ENCODE measurements at regions not wholly inside any gene's neighbourhood (a gene's known extent, or its start where the extent isn't known, plus 50 kb on each side); places are given as distances from the start of the nearest gene placed in this dataset.

DNA sequence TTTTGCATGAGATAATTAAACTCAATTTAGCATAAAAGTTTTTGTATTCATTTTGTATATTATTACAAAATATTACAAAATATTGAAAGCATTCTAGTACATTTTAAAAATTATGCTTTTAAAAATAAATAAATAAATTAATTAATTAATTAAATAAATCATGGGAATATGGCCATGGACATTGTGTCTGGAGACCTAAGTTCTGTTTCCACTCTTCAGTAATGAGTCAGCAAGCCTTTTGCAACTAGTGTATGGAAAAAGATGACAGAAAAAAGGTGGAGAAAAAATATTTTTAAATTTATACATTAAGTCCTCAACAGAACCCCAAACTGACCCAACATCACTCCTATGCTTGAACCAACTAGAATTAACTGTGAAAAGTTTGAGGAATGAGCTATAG lies 1187.5 kb upstream of the USP15 start:
- no peaks in the 10 kb centered on the region for H3K79me1 ChIP-seq (ENCODE audit: low read length)
- no peaks in the 10 kb centered on the region for H3K36me3 ChIP-seq (ENCODE audit: control insufficient read depth in 1 of 2, insufficient read depth in 2 of 2, low read length in 2 of 2)
- no peaks in the 10 kb centered on the region for H3K4me1 ChIP-seq (ENCODE audit: control insufficient read depth in 1 of 2, insufficient read depth in 2 of 2, low read length in 2 of 2)
- no peak overlapping the region for H3K4me2 ChIP-seq (ENCODE audit: low read length)
- H3K9me3 ChIP-seq (ENCODE audit: insufficient read depth, low read depth, low read length): no peaks in the 10 kb centered on the region
- no peak overlapping the region for H3K23ac ChIP-seq (ENCODE audit: low read length)
- H3K27me3 ChIP-seq (ENCODE audit: insufficient read depth, low read length): no peaks in the 10 kb centered on the region
- no peak overlapping the region for H2BK12ac ChIP-seq (ENCODE audit: low read length)
- H3K18ac ChIP-seq (ENCODE audit: low read length): no peak overlapping the region
- DNase-seq: peak in 1 of 2 donors; percentile 3
- H3K27ac ChIP-seq (ENCODE audit: low read depth, low read length): no peak overlapping the region
- H4K91ac ChIP-seq (ENCODE audit: low read depth, low read length): no peak overlapping the region
- no peak overlapping the region for H2AFZ ChIP-seq (ENCODE audit: insufficient read depth, low read length, poor library complexity)
- no peak overlapping the region for H4K8ac ChIP-seq (ENCODE audit: low read depth, low read length)
- H4K12ac ChIP-seq (ENCODE audit: low read depth, low read length): no peak overlapping the region
- H2BK5ac ChIP-seq (ENCODE audit: low read depth, low read length, poor library complexity): no peak overlapping the region
- H3K9ac ChIP-seq (ENCODE audit: low read length): no peak overlapping the region
- H3K4me3 ChIP-seq (ENCODE audit: low read depth, low read length): no peak overlapping the region
- no peak overlapping the region for H2AK5ac ChIP-seq (ENCODE audit: low read length)
- no peak overlapping the region for H3K14ac ChIP-seq (ENCODE audit: low read length)
- no peak overlapping the region for H2BK120ac ChIP-seq (ENCODE audit: insufficient read depth, low read length, poor library complexity)
- no peaks in the 10 kb centered on the region for H3K79me2 ChIP-seq (ENCODE audit: control insufficient read depth, insufficient read depth, low read length, poor library complexity)
- no peak overlapping the region for H3K4ac ChIP-seq (ENCODE audit: low read depth, low read length)

DNA sequence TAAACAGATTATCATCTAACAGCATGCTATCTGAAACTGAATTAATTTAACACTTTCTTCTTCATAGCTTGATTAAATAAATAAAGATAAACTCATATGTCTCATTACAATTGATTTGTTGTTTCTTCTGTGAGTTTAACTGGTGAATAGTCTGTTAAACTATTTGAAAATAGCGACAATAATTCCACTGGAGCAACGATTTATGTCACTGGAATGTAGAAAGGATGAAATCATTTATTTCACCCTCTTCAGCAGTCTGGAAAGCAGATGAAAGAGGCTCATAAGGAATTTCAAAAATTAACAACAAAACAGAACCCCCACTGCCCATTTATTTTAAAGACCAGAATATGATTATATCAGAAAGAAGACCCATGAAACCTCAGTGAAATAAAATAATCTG lies 1165.1 kb upstream of the USP15 start:
- Histone ChIP-seq H3K4ac (ENCODE audit: low read depth, low read length) (no peak overlapping the region), H3K14ac (ENCODE audit: low read length) (no peak overlapping the region), H3K9ac (ENCODE audit: low read length) (no peak overlapping the region), H2AFZ (ENCODE audit: insufficient read depth, low read length, poor library complexity) (no peak overlapping the region), H3K79me2 (ENCODE audit: control insufficient read depth, insufficient read depth, low read length, poor library complexity) (no peaks in the 10 kb centered on the region), H3K4me3 (ENCODE audit: low read depth, low read length) (no peak overlapping the region), H2BK5ac (ENCODE audit: low read depth, low read length, poor library complexity) (no peak overlapping the region), H3K36me3 (ENCODE audit: control insufficient read depth in 1 of 2, insufficient read depth in 2 of 2, low read length in 2 of 2) (no peaks in the 10 kb centered on the region), H2BK12ac (ENCODE audit: low read length) (no peak overlapping the region), H3K4me2 (ENCODE audit: low read length) (no peak overlapping the region), H4K8ac (ENCODE audit: low read depth, low read length) (no peak overlapping the region), H2BK120ac (ENCODE audit: insufficient read depth, low read length, poor library complexity) (no peak overlapping the region), H3K27ac (ENCODE audit: low read depth, low read length) (no peak overlapping the region), H3K27me3 (ENCODE audit: insufficient read depth, low read length) (no peaks in the 10 kb centered on the region), H4K91ac (ENCODE audit: low read depth, low read length) (no peak overlapping the region), H2AK5ac (ENCODE audit: low read length) (no peak overlapping the region), H3K18ac (ENCODE audit: low read length) (no peak overlapping the region), H3K79me1 (ENCODE audit: low read length) (no peaks in the 10 kb centered on the region), H3K4me1 (ENCODE audit: control insufficient read depth in 1 of 2, insufficient read depth in 2 of 2, low read length in 2 of 2) (no peaks in the 10 kb centered on the region), H4K12ac (ENCODE audit: low read depth, low read length) (no peak overlapping the region), H3K23ac (ENCODE audit: low read length) (no peak overlapping the region), H3K9me3 (ENCODE audit: insufficient read depth, low read depth, low read length) (peaks cover 5% of the 10 kb centered on the region)
- no CpG with 5 or more reads among the region's 2 CpGs for WGBS (ENCODE audit: extremely low coverage, insufficient coverage, insufficient read length)
- DNase-seq: no peak

DNA sequence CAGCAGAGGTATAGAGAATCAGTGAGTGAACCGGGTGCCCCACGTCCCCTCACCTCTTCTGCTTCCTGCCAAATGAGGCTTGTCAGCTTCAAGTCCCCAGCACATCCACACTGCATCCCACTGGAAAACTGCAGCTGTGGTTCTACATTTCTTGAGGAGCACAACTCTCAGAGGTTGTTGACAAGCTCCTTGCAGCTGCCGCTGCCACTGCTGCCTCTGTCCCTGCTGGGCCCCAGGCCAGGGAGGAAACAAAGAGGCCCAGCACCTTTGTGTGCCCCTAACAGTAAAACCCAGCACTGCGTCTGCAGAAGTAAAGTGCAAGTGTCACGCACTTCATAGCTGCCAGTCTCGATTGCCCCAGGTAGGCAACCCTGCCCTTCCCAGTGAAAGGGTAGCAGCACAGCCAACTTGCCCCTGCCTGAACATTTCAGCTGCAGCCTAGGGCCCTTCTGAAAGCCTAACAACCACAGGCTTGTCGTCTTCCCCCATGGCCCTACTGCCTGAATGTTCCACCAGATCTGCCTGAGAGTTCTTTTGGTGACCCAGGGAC lies 1162.1 kb upstream of the USP15 start:
- Histone ChIP-seq H2BK120ac (ENCODE audit: insufficient read depth, low read length, poor library complexity) (no peak overlapping the region), H3K23ac (ENCODE audit: low read length) (no peak overlapping the region), H3K4me1 (ENCODE audit: control insufficient read depth in 1 of 2, insufficient read depth in 2 of 2, low read length in 2 of 2) (no peaks in the 10 kb centered on the region), H2AFZ (ENCODE audit: insufficient read depth, low read length, poor library complexity) (no peak overlapping the region), H3K79me1 (ENCODE audit: low read length) (no peaks in the 10 kb centered on the region), H3K27ac (ENCODE audit: low read depth, low read length) (no peak overlapping the region), H4K12ac (ENCODE audit: low read depth, low read length) (no peak overlapping the region), H3K79me2 (ENCODE audit: control insufficient read depth, insufficient read depth, low read length, poor library complexity) (no peaks in the 10 kb centered on the region), H4K91ac (ENCODE audit: low read depth, low read length) (no peak overlapping the region), H2AK5ac (ENCODE audit: low read length) (no peak overlapping the region), H3K9ac (ENCODE audit: low read length) (no peak overlapping the region), H3K36me3 (ENCODE audit: control insufficient read depth in 1 of 2, insufficient read depth in 2 of 2, low read length in 2 of 2) (no peaks in the 10 kb centered on the region), H3K4me2 (ENCODE audit: low read length) (no peak overlapping the region), H3K18ac (ENCODE audit: low read length) (no peak overlapping the region), H3K4me3 (ENCODE audit: low read depth, low read length) (no peak overlapping the region), H2BK12ac (ENCODE audit: low read length) (no peak overlapping the region), H4K8ac (ENCODE audit: low read depth, low read length) (no peak overlapping the region), H3K14ac (ENCODE audit: low read length) (no peak overlapping the region), H3K27me3 (ENCODE audit: insufficient read depth, low read length) (no peaks in the 10 kb centered on the region), H3K9me3 (ENCODE audit: insufficient read depth, low read depth, low read length) (peaks cover 3% of the 10 kb centered on the region), H2BK5ac (ENCODE audit: low read depth, low read length, poor library complexity) (no peak overlapping the region), H3K4ac (ENCODE audit: low read depth, low read length) (no peak overlapping the region)
- no peak for DNase-seq
- WGBS (ENCODE audit: extremely low coverage, insufficient coverage, insufficient read length): no CpG with 5 or more reads among the region's 7 CpGs

DNA sequence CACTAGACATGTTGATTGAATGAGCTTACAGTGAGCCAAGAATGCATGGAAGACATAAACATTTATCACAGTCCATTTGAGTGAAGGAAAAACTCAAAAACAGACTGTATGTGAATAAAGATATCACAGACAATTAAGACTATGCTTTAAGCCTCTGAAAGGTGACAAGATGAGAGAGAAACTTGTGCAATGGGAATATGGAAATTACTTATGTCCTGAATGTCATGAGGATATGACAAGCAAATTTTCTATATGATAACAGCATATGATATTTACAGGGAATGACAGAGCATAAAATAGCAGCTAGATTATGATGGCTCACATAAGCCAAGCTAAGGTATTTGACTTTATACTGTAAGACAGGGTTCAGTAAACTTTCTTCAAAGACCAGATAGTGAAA lies 1153.1 kb upstream of the USP15 start:
- H3K36me3 ChIP-seq (ENCODE audit: control insufficient read depth in 1 of 2, insufficient read depth in 2 of 2, low read length in 2 of 2): no peaks in the 10 kb centered on the region
- DNase-seq: no peak
- no peak overlapping the region for H3K27ac ChIP-seq (ENCODE audit: low read depth, low read length)
- H3K18ac ChIP-seq (ENCODE audit: low read length): no peak overlapping the region
- H4K12ac ChIP-seq (ENCODE audit: low read depth, low read length): no peak overlapping the region
- H3K4me2 ChIP-seq (ENCODE audit: low read length): no peak overlapping the region
- no peaks in the 10 kb centered on the region for H3K27me3 ChIP-seq (ENCODE audit: insufficient read depth, low read length)
- H3K79me2 ChIP-seq (ENCODE audit: control insufficient read depth, insufficient read depth, low read length, poor library complexity): no peaks in the 10 kb centered on the region
- H2BK12ac ChIP-seq (ENCODE audit: low read length): no peak overlapping the region
- peaks cover 2% of the 10 kb centered on the region for H3K9me3 ChIP-seq (ENCODE audit: insufficient read depth, low read depth, low read length)
- H3K4me1 ChIP-seq (ENCODE audit: control insufficient read depth in 1 of 2, insufficient read depth in 2 of 2, low read length in 2 of 2): no peaks in the 10 kb centered on the region
- H3K79me1 ChIP-seq (ENCODE audit: low read length): no peaks in the 10 kb centered on the region
- no peak overlapping the region for H3K23ac ChIP-seq (ENCODE audit: low read length)
- no peak overlapping the region for H2AK5ac ChIP-seq (ENCODE audit: low read length)
- H3K4ac ChIP-seq (ENCODE audit: low read depth, low read length): no peak overlapping the region
- H4K91ac ChIP-seq (ENCODE audit: low read depth, low read length): no peak overlapping the region
- H3K4me3 ChIP-seq (ENCODE audit: low read depth, low read length): no peak overlapping the region
- H2BK120ac ChIP-seq (ENCODE audit: insufficient read depth, low read length, poor library complexity): no peak overlapping the region
- H2BK5ac ChIP-seq (ENCODE audit: low read depth, low read length, poor library complexity): no peak overlapping the region
- H3K9ac ChIP-seq (ENCODE audit: low read length): no peak overlapping the region
- no peak overlapping the region for H4K8ac ChIP-seq (ENCODE audit: low read depth, low read length)
- no peak overlapping the region for H3K14ac ChIP-seq (ENCODE audit: low read length)
- H2AFZ ChIP-seq (ENCODE audit: insufficient read depth, low read length, poor library complexity): no peak overlapping the region

Data from trophoblast cell (in vitro differentiated cells and primary cell).